Astrocyte (in vitro differentiated cells and primary cell): ENCODE measurements at regions not wholly inside any gene's neighbourhood (a gene's known extent, or its start where the extent isn't known, plus 50 kb on each side); places are given as distances from the start of the nearest gene placed in this dataset.
A peak's percentile ranks its signal among the peaks of the same experiment; 100 is the strongest.

Source experiments
- DNase-seq: peaks from one replicate; pipeline ENCODE4 v3.0.0-alpha.2; 2010; ENCODE audit warnings: low read depth
- FAIRE-seq: peaks from 2 replicates; lab custom pipeline; 2011; peaks lifted over from hg19 to GRCh38; lab: Jason Lieb, UNC
- H2AFZ ChIP-seq: 2 replicates; pipeline ENCODE4 v1.6.0; 2012; ENCODE audit warnings: low read depth, low read length, inconsistent platforms
- H3K27ac ChIP-seq: 2 replicates; pipeline ENCODE4 v1.5.1; 2011; ENCODE audit warnings: low read depth, low read length, inconsistent platforms
- H3K27me3 ChIP-seq: 2 replicates; pipeline ENCODE4 v1.6.0; 2011; ENCODE audit warnings: low read length, inconsistent platforms; ENCODE audit not compliant: insufficient read depth
- H3K36me3 ChIP-seq: 2 replicates; pipeline ENCODE4 v1.5.1; 2011; ENCODE audit warnings: low read length, inconsistent platforms; ENCODE audit not compliant: insufficient read depth
- H3K4me1 ChIP-seq: 2 replicates; pipeline ENCODE4 v1.5.1; 2011; ENCODE audit warnings: low read length, inconsistent platforms; ENCODE audit not compliant: insufficient read depth
- H3K4me2 ChIP-seq: 2 replicates; pipeline ENCODE4 v1.6.0; 2012; ENCODE audit warnings: low read length, inconsistent platforms
- H3K4me3 ChIP-seq: 2 replicates; pipeline ENCODE4 v1.5.1; 2011; ENCODE audit warnings: low read depth, mild to moderate bottlenecking, low read length, inconsistent platforms; ENCODE audit not compliant: insufficient read depth
- H3K79me2 ChIP-seq: 2 replicates; pipeline ENCODE4 v1.6.0; 2012; ENCODE audit warnings: mild to moderate bottlenecking, low read length, inconsistent platforms; ENCODE audit not compliant: insufficient read depth
- H3K9ac ChIP-seq: 2 replicates; pipeline ENCODE4 v1.6.0; 2012; ENCODE audit warnings: mild to moderate bottlenecking, low read length, inconsistent platforms
- H3K9me3 ChIP-seq: 2 replicates; pipeline ENCODE4 v1.5.1; 2012; ENCODE audit warnings: low read depth, mild to moderate bottlenecking, low read length, inconsistent platforms; ENCODE audit not compliant: insufficient read depth
- H4K20me1 ChIP-seq: 2 replicates; pipeline ENCODE4 v1.6.0; 2012; ENCODE audit warnings: low read length, inconsistent platforms; ENCODE audit not compliant: insufficient read depth
- H3K27ac Mint-ChIP-seq: one replicate; pipeline ENCODE4 v1.8.0; 2021; ENCODE audit warnings: mild to moderate bottlenecking, mixed read lengths; ENCODE audit not compliant: unreplicated experiment
- H3K27me3 Mint-ChIP-seq: one replicate; pipeline ENCODE4 v1.8.0; 2021; ENCODE audit warnings: low read depth, mixed read lengths; ENCODE audit not compliant: unreplicated experiment
- H3K36me3 Mint-ChIP-seq: one replicate; pipeline ENCODE4 v1.8.0; 2021; ENCODE audit warnings: low read depth, mixed read lengths; ENCODE audit not compliant: unreplicated experiment
- H3K4me1 Mint-ChIP-seq: one replicate; pipeline ENCODE4 v1.8.0; 2021; ENCODE audit warnings: low read depth, mixed read lengths; ENCODE audit not compliant: unreplicated experiment
- H3K4me3 Mint-ChIP-seq: one replicate; pipeline ENCODE4 v1.8.0; 2021; ENCODE audit warnings: mild to moderate bottlenecking, moderate library complexity, mixed read lengths; ENCODE audit not compliant: unreplicated experiment
- H3K9me3 Mint-ChIP-seq: one replicate; pipeline ENCODE4 v1.8.0; 2021; ENCODE audit warnings: mild to moderate bottlenecking, mixed read lengths; ENCODE audit not compliant: unreplicated experiment
- CTCF ChIP-seq: IDR thresholded peaks from 2 replicates; pipeline ENCODE4 v1.5.1; 2011; ENCODE audit warnings: low read depth, mild to moderate bottlenecking, inconsistent platforms, low read length, moderate library complexity; ENCODE audit not compliant: insufficient read depth
- EZH2 ChIP-seq: IDR thresholded peaks from 2 replicates; pipeline ENCODE4 v1.6.1; 2012; ENCODE audit warnings: mild to moderate bottlenecking, low read length, inconsistent platforms; ENCODE audit not compliant: insufficient read depth

- no peak overlapping the region for H3K9ac ChIP-seq
- no peak overlapping the region for H3K27ac ChIP-seq
- H3K4me2 ChIP-seq = no peak overlapping the region
- H4K20me1 ChIP-seq = no peaks in the 10 kb centered on the region
- no peak for FAIRE-seq
- no peaks in the 10 kb centered on the region for H3K36me3 Mint-ChIP-seq
- DNase-seq = no peak
- H3K27me3 ChIP-seq = no peaks in the 10 kb centered on the region
- H3K27ac Mint-ChIP-seq = peak overlapping the region; percentile 30
- no peak overlapping the region for H3K4me3 ChIP-seq
- no peaks in the 10 kb centered on the region for H3K36me3 ChIP-seq
- no peak for TF ChIP-seq CTCF
- no peak for TF ChIP-seq EZH2
- H3K79me2 ChIP-seq = no peaks in the 10 kb centered on the region
- H3K4me1 Mint-ChIP-seq = peaks cover 23% of the 10 kb centered on the region
- no peaks in the 10 kb centered on the region for H3K27me3 Mint-ChIP-seq
- H3K9me3 ChIP-seq = no peaks in the 10 kb centered on the region
- peaks cover 5% of the 10 kb centered on the region for H3K9me3 Mint-ChIP-seq
- H2AFZ ChIP-seq = no peak overlapping the region
- H3K4me1 ChIP-seq = peaks cover 3% of the 10 kb centered on the region
- H3K4me3 Mint-ChIP-seq = no peak overlapping the region
Measured at GRCh38 chr14:34113991-34114390, 163.1 kb upstream of the EGLN3 start.

- Histone ChIP-seq H3K79me2 (no peaks in the 10 kb centered on the region), H3K36me3 (no peaks in the 10 kb centered on the region), H2AFZ (peak overlapping the region; percentile 46), H4K20me1 (no peaks in the 10 kb centered on the region), H3K9ac (no peak overlapping the region), H3K4me3 (no peak overlapping the region), H3K4me2 (peak overlapping the region; percentile 51), H3K9me3 (no peaks in the 10 kb centered on the region), H3K4me1 (peaks cover 3% of the 10 kb centered on the region), H3K27ac (peak overlapping the region; percentile 15), H3K27me3 (no peaks in the 10 kb centered on the region)
- TF ChIP-seq EZH2 (no peak), CTCF (no peak)
- no peaks in the 10 kb centered on the region for H3K27me3 Mint-ChIP-seq
- H3K4me1 Mint-ChIP-seq = peaks cover 23% of the 10 kb centered on the region
- H3K27ac Mint-ChIP-seq = no peak overlapping the region
- no peaks in the 10 kb centered on the region for H3K36me3 Mint-ChIP-seq
- DNase-seq = peak; percentile 82
- no peak for FAIRE-seq
- peaks cover 5% of the 10 kb centered on the region for H3K9me3 Mint-ChIP-seq
- no peak overlapping the region for H3K4me3 Mint-ChIP-seq
Measured at GRCh38 chr14:34113005-34113511, 162.2 kb upstream of the EGLN3 start.

- H3K36me3 Mint-ChIP-seq = no peaks in the 10 kb centered on the region
- Histone ChIP-seq H3K4me1 (peaks cover 3% of the 10 kb centered on the region), H3K9me3 (no peaks in the 10 kb centered on the region), H2AFZ (no peak overlapping the region), H3K36me3 (no peaks in the 10 kb centered on the region), H4K20me1 (no peaks in the 10 kb centered on the region), H3K4me3 (no peak overlapping the region), H3K27ac (no peak overlapping the region), H3K9ac (no peak overlapping the region), H3K4me2 (no peak overlapping the region), H3K79me2 (no peaks in the 10 kb centered on the region), H3K27me3 (no peaks in the 10 kb centered on the region)
- no peaks in the 10 kb centered on the region for H3K27me3 Mint-ChIP-seq
- H3K4me1 Mint-ChIP-seq = peaks cover 23% of the 10 kb centered on the region
- H3K9me3 Mint-ChIP-seq = peaks cover 5% of the 10 kb centered on the region
- DNase-seq (no peak), FAIRE-seq (no peak)
- no peak for TF ChIP-seq EZH2
- peak; percentile 2 for TF ChIP-seq CTCF
- H3K4me3 Mint-ChIP-seq = no peak overlapping the region
- H3K27ac Mint-ChIP-seq = no peak overlapping the region
Measured at GRCh38 chr14:34111953-34112352, 161.1 kb upstream of the EGLN3 start.
